GM18870 (cell line): ENCODE measurements at regions not wholly inside any gene's neighbourhood (a gene's known extent, or its start where the extent isn't known, plus 50 kb on each side); places are given as distances from the start of the nearest gene placed in this dataset.
"Not testable (repeated sequence)": the region's sequence is repeated elsewhere in the genome, so short reads cannot be mapped to it uniquely, and the experiment has no call there.

ENCODE experiments used
- ATAC-seq: cut with Tn5 transposase; IDR thresholded peaks from one replicate; pipeline ENCODE4 v1.9.1; 2021; ENCODE audit warnings: moderate library complexity; ENCODE audit not compliant: unreplicated experiment

DNA sequence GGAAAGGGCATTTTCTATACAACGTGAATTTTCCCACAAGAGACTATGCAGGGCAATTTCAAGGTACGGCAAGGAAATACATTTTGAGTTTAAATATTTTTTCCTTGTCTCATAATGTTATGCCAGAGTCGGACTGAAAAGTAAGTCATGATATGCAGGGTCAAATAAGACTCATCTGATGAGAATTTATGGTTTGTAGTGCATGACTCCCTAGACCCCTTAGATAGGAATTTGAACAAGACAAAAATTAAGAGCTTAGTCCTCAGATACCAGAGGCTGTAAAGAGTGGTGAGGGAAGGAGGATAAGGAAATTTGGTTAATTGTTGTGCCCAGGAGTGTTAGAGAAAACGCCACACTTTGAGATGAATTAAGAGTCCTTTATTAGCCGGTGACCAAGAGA is 616.6 kb downstream of the XPNPEP1 start:
- ATAC-seq = no peak

DNA sequence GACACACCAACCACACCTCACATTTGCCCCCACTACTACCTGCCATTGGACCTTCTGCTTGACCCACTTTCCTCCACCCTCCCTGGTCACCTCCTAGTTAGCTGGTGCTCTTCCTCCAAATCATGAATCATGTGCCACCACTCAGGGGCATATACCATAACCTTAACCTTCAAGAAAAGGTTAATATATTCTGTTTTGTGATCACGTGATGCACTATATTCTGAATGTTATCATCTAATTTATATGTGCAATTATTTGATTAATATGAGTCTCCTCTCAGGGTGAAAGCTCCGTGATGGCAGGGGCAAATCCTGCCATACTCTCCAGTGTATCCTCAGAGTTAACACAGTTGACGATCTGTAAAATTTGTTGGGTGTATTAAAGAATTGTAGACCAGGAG is 635.5 kb downstream of the XPNPEP1 start:
- no peak for ATAC-seq

DNA sequence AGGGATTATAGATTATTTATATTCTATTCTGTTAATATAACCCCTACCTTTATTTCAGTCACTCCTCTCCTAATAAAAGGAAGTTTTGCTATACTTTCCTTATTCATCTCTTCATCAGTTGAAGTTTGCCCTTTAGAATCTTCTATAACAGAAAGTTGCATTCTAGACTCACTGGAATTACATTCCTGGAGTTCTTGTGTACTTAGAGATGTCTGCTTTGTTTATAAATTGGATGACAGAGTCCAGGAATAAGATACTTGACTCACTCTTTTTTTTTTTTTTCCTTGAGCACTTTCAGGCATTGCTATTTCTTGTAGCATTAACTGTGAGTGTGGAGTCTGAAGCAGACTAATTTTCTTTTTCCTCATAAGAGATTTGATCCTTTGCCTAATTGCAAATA is 640.8 kb downstream of the XPNPEP1 start:
- ATAC-seq = no peak

DNA sequence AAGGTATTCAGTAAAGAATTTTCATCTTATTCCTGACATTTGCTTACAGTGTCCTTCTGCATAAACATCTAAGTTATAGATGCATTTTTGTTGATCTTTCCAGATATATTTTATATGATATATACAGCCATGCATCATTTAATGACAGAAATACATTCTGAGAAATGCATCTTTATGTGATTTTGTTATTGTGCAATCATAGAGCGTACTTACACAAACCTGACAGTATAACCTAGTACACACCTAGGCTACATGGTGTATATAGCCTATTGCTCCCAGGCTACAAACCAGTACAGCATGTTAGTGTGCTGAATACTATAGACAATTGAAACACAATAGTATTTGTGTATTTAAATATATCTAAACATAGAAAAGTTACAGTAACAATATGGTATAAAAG is 642.0 kb downstream of the XPNPEP1 start:
- ATAC-seq = no peak

DNA sequence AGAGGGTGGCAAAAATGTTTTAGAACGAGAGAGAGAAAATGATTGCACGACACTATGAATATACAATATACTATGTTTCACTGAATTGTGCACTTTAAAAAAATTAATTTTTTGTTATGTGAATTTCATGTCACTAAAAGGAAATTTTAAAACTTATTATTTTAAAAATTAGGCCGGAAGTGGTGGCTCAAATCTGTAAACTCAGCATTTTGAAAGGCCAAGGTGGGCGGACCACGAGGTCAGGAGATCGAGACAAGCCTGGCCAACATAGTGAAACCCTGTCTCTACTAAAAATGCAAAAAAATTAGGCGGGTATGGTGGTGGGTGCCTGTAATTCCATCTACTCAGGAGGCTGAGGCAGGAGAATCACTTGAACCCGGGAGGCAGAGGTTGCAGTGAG is 642.5 kb downstream of the XPNPEP1 start:
- ATAC-seq = no peak

DNA sequence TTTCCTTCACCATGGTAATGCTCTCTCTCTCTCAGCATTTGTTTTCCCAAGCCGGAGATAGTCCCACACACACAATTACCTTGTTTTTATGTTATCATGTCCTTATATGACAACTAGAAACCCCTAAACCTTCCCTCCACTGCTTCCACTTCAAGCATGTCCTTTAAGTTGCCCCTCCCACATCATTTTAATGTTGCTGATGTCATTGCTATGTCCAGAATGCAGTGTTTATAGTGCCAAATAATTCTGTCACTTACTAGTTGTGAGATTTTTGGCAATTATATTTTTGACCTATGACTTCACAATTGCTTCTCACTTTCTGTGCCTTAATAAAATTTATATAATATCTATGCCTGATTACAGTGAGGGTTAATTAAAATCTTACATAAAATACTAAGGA is 645.9 kb downstream of the XPNPEP1 start:
- no peak for ATAC-seq

DNA sequence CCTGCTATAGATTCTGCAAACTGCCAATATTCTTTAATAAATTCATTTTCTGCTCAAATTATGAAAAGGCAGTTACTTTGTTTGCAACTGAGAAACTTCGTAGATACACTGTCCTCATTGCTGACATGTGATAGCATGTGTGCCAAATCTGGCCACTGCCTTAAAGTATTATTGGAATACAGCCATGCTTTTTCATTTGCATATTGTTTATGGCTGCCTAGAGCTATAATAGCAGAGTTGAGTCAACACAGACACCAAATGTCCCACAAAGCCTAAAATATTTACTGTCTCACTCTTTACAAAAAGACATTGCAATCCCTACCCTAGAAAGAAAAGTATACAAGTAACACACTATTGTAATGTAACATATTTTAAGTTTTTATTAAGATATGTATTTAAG is 647.4 kb downstream of the XPNPEP1 start:
- ATAC-seq = no peak

DNA sequence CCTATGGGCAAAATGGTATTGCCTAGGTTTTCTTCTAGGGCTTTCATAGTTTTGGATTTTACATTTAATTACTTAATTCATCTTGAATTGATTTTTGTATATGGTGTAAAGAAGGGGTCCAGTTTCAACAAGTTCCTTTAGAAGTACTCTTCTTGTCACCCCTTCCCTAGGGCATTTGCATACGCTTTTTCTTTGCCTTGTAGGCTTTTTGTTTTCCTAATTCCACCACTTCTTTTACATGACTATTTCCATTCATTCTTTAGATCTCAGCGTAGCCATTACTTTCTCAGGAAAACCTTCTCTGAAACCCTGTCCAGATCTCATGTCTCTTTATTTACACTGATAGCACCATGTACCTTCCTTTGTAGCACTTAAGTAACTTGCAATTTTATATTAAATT is 648.6 kb downstream of the XPNPEP1 start:
- no peak for ATAC-seq

DNA sequence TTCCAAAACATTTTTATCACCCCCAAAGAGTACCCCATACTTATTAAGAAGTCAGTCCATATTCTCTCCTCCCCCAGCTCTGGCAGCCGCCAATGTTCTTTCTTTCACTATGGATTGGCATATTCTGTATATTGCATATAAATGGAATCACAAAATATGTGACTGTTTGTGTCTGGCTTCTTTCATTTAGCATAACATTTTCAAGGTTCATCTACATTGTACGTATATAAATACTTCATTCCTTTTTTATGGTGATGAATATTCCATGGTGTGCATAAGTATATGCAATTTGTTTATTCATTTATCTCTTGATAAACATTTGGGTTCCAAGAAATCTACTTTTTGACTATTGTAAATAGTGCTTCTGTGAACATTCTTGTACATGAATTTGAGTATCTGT is 653.1 kb downstream of the XPNPEP1 start:
- ATAC-seq = no peak

DNA sequence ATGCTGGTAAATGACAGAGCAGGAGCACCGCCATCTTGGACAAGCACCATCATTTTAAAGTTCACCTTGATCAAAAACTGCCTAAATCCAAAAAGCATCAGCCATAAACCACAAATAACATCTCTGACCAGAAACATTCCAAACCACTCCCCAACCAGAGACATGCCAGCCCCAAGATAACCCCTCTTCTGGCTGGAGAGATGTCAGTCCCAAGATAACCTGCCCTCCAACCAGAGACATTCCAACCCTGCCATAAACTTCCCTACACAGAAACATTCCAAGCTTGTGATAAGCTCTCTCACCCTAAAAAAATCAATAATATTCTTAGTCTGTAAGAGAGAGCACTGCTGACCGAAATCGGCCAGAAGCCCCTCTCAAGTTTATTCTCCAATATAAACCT is 659.3 kb downstream of the XPNPEP1 start:
- ATAC-seq = no peak

DNA sequence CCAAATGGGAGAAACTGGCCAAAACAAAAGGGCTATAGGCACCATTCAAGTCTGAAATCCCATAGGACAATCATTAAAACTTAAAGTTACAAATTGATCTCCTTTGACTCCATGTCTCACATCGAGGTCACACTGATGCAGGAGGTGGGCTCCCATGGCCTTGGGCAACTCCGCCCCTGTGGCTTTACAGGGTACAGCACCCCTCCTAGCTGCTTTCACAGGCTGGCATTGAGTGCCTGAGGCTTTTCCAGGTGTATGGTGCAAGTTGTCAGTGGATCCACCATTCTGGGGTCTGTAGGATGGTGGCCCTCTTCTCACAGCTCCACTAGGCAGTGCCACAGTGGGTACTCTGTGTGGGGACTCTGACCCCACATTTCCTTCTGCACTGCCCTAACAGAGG is 662.1 kb downstream of the XPNPEP1 start:
- no peak for ATAC-seq

DNA sequence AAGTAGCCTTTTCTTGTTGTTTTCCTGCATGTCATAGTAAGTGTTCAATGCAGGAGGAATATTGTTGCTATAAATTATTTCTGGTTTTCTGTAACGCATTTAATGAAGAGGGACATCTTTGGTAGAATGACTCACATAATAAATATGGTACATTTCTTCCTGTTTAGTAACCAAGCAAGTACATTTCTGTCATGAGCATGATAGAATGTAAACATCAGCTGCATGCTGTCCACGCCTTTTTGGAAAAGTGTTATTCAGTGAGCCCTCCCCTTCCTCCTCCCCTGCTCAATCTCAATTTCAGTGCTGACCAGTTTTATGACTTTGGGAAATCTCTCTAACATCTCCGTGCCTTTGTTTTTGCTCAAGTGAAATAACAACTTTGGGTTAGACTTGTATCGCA is 664.0 kb downstream of the XPNPEP1 start:
- ATAC-seq = no peak

DNA sequence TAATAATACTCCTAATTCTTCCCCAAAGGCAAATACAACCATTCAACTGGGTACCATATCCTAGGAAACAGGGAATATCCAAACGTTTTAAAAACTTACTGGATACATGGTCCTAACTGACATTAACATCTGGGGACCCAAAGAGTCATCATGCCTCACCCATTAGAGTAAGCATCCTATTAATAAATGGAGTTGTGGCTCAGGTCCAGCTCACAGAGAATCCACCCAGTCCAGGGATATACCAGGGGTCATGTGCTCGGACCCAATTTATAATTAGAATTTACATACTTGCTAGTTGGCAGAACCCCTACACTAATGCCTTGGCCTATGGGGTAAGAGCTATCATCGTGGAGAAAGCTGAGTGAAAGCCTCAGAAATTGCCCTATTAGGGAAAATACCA is 670.0 kb downstream of the XPNPEP1 start:
- no peak for ATAC-seq

DNA sequence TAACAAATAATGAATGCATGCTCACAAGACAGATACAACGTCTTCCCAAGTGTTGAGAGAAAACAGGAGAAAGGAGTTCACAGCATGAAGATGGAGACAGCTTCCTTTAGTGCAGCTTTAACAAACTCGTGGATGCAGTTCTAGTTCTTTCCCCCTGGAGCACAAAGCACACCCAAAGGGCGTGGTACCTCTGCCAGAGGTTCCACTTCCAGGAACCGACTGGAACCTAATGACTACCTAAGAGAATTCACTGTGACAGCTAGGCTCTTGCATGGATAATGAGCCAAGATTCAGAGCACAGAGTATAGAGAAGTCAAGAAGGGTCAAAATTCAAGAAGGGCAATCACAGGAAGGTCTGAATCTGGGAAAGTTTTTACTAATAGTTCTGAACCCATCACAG is 673.2 kb downstream of the XPNPEP1 start:
- ATAC-seq = no peak

DNA sequence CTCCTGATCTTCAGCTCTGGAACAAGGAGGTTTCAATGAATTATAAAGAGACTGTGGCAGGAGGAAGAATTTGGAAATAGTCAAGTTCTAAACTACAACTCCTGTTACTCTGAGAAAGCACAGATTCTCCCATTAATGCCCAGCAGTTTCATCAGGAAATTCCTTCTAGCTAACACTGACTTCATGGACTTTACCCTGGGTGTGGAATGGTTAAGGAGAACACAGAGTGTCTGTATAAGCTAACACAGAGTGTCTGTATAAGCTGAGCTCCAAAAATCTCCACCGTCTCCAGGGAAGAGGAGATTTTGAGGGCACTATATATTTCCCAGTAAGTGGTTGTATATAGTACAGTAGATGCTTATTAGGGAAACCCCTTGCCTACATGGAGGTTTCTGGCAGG is 675.5 kb downstream of the XPNPEP1 start:
- no peak for ATAC-seq

DNA sequence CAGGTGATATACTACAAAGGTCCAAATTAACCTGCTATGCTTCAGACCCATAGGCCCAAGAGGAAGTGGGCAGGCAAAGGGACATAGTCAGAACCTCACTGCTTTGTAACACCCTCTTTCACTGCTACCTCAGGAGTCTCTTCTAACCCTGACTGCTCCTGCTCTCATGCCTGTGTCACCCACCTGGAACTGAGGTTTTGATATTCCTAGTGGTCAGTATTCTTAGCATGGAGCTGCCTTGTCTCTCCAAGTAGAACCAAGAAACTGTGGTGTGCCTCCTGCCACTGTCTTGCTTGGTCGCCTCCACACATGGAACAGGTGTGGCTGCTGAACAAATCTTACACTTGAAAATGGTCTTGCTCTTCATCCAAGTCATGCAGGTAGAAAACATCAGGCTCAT is 677.5 kb downstream of the XPNPEP1 start:
- no peak for ATAC-seq

DNA sequence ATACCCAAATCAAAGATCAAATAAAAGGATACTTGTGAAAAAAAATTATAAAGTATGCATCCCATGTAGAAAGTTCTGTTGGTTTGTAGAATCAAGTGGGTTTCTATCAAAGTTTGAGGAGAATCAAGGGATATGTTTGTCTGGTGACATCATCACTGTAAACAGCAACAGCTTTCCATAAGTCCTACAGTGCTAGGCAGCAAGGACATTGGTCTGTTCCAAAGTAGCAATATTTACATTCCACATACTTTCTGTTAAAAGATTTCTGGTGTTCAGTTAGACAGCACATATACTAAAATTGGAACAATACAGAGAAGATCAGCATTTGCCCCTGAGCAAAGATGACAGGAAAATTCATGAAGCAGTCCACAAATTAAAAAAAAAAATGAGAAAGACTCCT is 683.9 kb downstream of the XPNPEP1 start:
- no peak for ATAC-seq

DNA sequence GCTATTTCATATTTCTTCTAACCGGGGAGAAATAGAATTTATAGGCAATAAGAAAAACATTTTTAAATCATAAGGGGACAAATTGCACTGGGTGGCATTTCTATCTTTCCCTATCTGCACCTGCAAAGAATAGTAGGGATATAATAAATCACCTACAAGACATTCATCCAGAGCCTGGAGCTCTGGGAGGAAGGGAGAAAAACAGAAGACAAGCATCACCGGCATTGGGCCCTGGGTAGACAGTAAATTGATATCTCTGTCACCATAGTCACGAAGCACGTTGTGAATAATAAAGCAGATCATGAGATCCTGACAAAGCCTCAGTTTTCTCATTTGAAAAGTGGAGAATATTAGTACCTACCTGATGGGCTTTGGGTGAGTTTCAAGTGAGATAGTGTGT is 685.6 kb downstream of the XPNPEP1 start:
- ATAC-seq = no peak

DNA sequence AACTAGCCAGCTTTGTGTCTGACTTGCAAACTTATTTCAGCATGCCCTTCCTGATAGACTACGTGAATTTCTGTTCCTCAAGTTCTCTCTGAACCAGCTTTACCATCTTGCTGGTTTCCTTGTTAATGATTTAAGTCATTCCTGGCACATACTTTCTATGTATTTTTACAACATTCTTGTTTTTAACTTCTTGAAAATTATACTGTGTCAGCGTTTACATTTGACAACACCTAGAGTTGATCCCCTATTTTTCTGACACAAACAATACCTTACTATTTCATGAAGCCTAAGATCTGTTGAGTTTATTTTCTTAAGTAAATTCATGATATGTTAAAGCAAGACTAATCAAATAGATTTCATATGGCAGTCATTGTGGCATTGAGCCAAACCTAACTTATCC is 686.3 kb downstream of the XPNPEP1 start:
- ATAC-seq = no peak

DNA sequence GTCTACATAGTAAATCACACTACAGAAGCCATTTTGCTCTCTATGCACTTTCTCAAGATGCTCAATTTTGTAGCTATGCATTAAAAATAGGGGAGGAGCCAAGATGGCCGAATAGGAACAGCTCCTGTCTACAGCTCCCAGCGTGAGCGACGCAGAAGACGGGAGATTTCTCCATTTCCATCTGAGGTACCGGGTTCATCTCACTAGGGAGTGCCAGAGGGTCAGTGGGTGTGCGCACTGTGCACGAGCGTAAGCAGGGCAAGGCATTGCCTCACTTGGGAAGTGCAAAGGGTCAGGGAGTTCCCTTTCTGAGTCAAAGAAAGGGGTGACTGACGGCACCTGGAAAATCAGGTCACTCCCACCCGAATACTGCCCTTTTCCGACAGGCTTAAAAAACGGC is 699.8 kb downstream of the XPNPEP1 start:
- ATAC-seq = not testable (repeated sequence)

DNA sequence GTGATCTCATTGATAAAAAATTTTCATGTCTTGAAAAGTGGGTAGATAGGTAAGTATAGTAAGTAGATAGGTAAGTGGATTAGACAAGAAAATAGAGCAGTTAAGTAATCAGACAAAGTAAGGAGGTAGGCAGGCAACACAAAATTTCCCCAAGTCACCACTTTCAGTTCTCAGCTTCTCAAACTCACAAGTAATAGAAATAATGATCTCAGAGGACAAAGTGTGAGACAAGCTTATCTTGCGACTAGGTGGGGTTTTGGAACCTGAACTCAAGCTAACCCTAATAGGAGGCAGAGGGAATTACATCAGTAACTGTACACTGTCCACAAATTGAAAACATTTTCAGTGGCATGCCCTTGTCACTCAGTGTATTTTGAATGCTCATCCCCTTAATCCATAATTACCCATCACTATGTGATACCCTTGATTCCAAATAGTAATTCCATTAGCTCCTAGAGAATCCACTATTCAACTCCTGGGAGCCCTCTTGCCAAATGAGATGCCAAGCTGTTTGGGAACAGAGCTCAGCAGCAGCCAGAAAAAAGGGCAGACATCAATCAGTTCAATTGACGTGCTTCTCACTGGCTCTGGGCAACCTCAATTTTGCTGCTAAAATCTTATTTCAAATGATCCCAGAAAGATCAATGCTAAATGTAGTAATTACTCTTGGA is 703.2 kb downstream of the XPNPEP1 start:
- ATAC-seq = no peak

DNA sequence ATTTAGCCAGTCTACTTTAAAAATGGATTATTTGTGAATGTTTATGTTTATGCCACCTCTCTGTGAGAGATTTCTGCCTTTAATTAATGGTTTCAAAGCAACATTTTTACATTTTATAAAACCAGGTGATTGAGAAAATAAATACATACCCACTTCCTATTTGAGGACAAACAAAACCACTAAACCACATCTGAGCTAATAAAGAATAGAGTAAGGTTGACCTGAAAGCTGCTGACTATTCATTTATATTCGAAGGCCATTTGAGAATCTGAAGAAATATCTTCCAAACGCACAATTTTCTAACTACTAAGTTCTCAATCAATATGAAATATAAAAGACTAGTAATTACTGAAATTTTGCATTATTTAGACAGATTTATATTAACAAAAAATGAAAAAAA is 705.1 kb downstream of the XPNPEP1 start:
- ATAC-seq = no peak

DNA sequence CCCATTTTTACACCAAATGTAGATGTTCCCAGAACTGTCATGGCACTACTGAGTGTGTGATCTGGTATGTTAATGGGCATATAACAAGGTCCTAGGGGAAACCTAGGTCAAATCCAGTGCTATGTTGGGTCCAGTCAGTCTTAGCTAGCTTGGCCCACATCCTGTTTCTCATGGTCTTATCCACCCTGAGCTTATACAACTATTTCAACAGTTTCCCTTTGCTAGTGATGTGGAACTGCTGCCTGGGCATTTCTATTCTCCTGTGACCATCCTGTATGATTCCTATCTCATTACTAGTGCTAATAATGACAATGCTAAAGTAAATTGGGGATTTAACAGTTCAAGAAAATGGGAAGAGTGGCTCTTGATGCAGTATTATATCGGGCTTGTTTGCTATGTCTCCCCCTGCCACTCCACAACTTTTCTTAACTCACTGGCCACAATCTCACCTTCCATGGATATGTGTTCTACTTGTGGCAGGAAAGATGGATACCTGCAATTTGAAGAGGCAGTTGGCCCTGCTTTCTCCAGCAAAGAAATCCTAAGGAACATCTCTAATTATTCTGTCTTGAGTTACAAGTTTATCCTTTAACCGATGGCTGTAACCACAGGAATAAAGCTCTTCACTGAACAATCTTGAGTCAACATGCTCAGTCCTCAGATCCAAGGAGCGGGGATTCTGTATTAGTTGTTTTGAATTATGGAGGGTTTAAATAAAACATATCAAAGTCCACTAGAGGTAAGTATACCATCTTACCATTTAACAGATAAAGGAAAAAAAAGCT is 707.8 kb downstream of the XPNPEP1 start:
- no peak for ATAC-seq
